ENCODE measurements at regions not wholly inside any gene's neighbourhood (a gene's known extent, or its start where the extent isn't known, plus 50 kb on each side); places are given as distances from the start of the nearest gene placed in this dataset.
"Not testable (repeated sequence)": the region's sequence is repeated elsewhere in the genome, so short reads cannot be mapped to it uniquely, and the experiment has no call there.

DNA sequence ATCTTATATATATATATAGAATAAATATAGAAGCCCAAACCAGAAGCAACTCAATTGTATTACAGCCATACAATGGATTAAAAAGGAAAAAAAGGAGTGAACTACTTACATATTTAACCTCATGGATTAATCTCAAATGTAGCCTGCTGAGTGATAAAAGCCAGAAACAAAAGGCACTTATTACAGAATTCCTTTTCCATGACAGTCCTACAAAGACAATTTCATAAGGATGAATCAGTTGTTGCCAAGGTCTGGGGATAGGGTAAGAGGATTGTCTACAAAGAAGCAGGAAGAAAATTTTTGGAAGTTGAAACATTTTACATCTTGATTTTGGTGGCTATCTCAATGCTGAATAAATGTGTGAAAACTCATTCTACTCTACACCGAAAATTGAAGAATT, 103.9 kb upstream of the DCC start:
- Mint-ChIP-seq H3K27ac (no peak overlapping the region), H3K4me3 (no peak overlapping the region), H3K27me3 (ENCODE audit: insufficient read depth) (no peaks in the 10 kb centered on the region), H3K4me1 (ENCODE audit: low read depth) (no peaks in the 10 kb centered on the region), H3K36me3 (ENCODE audit: low read depth) (peaks cover 5% of the 10 kb centered on the region; the same call in 1 of the 2 replicates), H3K9me3 (peaks cover 17% of the 10 kb centered on the region)
- TF ChIP-seq, protein P1, sequence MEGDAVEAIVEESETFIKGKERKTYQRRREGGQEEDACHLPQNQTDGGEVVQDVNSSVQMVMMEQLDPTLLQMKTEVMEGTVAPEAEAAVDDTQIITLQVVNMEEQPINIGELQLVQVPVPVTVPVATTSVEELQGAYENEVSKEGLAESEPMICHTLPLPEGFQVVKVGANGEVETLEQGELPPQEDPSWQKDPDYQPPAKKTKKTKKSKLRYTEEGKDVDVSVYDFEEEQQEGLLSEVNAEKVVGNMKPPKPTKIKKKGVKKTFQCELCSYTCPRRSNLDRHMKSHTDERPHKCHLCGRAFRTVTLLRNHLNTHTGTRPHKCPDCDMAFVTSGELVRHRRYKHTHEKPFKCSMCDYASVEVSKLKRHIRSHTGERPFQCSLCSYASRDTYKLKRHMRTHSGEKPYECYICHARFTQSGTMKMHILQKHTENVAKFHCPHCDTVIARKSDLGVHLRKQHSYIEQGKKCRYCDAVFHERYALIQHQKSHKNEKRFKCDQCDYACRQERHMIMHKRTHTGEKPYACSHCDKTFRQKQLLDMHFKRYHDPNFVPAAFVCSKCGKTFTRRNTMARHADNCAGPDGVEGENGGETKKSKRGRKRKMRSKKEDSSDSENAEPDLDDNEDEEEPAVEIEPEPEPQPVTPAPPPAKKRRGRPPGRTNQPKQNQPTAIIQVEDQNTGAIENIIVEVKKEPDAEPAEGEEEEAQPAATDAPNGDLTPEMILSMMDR (IDR thresholded peaks at IDR 0.05) = no peak
- DNase-seq = no peak

DNA sequence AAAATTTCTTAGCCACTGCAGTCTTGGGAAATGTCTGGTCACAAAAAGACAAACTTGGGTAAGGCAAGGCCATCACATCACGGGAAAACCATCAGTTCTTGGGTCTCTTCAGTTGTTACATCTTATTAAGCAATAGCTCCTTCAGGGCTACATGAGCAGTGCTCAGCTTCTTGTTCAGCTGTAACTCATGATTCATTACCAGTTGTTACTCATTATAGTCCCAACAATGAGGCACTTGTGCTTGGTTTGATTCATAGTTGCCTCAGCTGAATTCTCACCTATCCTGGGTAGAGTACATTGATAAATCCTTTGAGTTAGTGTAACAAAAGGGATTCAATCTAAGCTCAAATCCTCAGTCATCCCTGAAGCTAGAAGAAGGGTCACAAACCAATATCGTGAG, 102.4 kb upstream of the DCC start:
- Mint-ChIP-seq H3K4me1 (ENCODE audit: low read depth) (no peaks in the 10 kb centered on the region), H3K27ac (no peak overlapping the region)

DNA sequence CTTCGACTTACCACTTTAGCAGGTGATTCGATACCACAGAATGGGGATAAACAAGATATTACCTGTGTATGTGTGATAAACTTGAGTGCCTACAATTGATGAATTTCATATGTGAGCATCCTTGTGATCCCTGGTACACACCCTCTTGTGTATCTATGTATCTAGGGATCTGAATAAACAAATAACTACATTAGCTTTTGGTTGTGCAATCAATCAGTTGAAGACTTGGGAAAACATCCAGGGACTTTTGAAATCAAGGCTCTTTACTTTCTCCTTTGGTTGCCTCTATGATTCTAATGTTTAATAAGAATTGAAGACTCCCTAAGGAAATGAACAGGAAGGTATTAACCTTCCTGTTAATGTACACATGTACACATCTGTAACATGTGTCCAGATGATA, 97.3 kb upstream of the DCC start:
- peaks cover 39% of the 10 kb centered on the region for H3K9me3 Mint-ChIP-seq

More for the DNA sequence above, 102.4 kb upstream of the DCC start:
- no peak overlapping the region for H3K4me3 Mint-ChIP-seq
- 0 out of 2 replicates have a peak, but pooled peaks cover 5% of the 10 kb centered on the region for H3K36me3 Mint-ChIP-seq (ENCODE audit: low read depth)
- DNase-seq = no peak
- H3K27me3 Mint-ChIP-seq (ENCODE audit: insufficient read depth) = no peaks in the 10 kb centered on the region
- H3K9me3 Mint-ChIP-seq = peaks cover 25% of the 10 kb centered on the region
- TF ChIP-seq, protein P1 (IDR thresholded peaks at IDR 0.05) = no peak

DNA sequence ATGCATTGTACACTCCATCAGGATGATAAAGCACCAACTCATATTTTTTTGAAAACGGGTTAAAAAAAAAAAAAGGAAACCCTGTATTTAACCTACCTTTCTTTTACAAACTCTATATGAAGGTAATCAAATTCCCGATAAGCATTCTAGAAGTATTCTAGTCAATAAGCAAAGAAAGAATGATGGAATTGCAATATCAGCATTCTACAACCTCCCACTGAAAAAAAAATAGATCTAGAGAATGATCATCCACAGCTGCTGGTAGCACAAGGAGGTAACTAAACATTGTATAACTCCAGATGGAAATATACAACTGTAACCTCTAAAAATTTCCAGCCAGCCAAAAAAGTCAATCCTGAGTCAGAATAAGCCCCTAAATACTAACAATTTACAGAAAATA, 95.3 kb upstream of the DCC start:
- Mint-ChIP-seq H3K4me1 (ENCODE audit: low read depth) (no peaks in the 10 kb centered on the region), H3K9me3 (peaks cover 44% of the 10 kb centered on the region), H3K36me3 (ENCODE audit: low read depth) (peaks cover 6% of the 10 kb centered on the region; the same call in 1 of the 2 replicates), H3K27ac (no peak overlapping the region), H3K4me3 (no peak overlapping the region), H3K27me3 (ENCODE audit: insufficient read depth) (no peaks in the 10 kb centered on the region; the same call in 1 of the 2 replicates)
- DNase-seq = no peak
- TF ChIP-seq, protein P1 (IDR thresholded peaks at IDR 0.05) = no peak

More for the DNA sequence above, 97.3 kb upstream of the DCC start:
- no peaks in the 10 kb centered on the region; the same call in 1 of the 2 replicates for H3K27me3 Mint-ChIP-seq (ENCODE audit: insufficient read depth)
- H3K27ac Mint-ChIP-seq = no peak overlapping the region
- TF ChIP-seq, protein P1 (IDR thresholded peaks at IDR 0.05) = no peak
- peaks cover 11% of the 10 kb centered on the region; the same call in 1 of the 2 replicates for H3K36me3 Mint-ChIP-seq (ENCODE audit: low read depth)
- DNase-seq = no peak
- no peaks in the 10 kb centered on the region for H3K4me1 Mint-ChIP-seq (ENCODE audit: low read depth)
- H3K4me3 Mint-ChIP-seq = no peak overlapping the region

DNA sequence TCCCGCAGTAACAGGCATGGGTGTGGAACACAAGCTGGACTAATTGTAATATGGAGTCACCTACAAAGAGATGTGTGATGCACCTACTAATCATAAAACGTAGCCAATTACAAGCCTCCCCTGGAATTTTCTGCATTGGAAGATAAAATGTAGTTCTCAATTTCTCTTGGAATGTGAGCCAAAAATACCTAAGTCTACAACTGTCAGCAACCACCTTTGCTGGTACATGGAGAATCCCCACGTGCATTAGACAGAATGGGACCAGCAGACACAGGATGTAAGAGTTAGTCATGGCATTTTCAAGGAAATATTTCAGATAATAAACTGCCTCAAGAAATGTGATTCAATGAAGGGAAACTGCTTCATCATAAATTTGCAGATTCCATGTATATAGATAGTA, 85.6 kb upstream of the DCC start:
- no peak overlapping the region for H3K4me3 Mint-ChIP-seq
- H3K4me1 Mint-ChIP-seq (ENCODE audit: low read depth) = no peaks in the 10 kb centered on the region
- H3K36me3 Mint-ChIP-seq (ENCODE audit: low read depth) = no peaks in the 10 kb centered on the region
- H3K27me3 Mint-ChIP-seq (ENCODE audit: insufficient read depth) = no peaks in the 10 kb centered on the region; the same call in 1 of the 2 replicates
- peaks cover 41% of the 10 kb centered on the region for H3K9me3 Mint-ChIP-seq
- H3K27ac Mint-ChIP-seq = no peak overlapping the region
- TF ChIP-seq, protein P1 (IDR thresholded peaks at IDR 0.05) = no peak
- no peak for DNase-seq

DNA sequence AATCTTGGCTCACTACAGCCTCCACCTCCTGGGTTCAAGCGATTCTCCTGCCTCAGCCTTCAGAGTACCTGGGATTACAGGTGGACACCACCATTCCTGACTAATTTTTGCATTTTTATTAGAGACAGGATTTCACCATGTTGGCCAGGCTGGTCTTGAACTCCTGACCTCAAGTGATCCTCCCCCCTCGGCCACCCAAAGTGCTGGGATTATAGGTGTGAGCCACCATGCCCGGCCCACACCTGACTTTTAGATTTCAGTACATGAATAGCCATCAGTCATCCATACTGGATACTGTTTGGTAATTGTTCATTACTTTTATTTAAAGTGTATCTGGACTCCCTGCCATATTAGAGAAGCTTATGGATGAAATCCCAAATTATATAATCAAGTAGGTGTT, 82.6 kb upstream of the DCC start:
- not testable (repeated sequence) for DNase-seq; H3K36me3 Mint-ChIP-seq (ENCODE audit: low read depth); H3K4me1 Mint-ChIP-seq (ENCODE audit: low read depth); H3K4me3 Mint-ChIP-seq; H3K27me3 Mint-ChIP-seq (ENCODE audit: insufficient read depth); H3K27ac Mint-ChIP-seq
- peaks cover 35% of the 10 kb centered on the region for H3K9me3 Mint-ChIP-seq

Data from HFFc6 (cell line).